ENCODE measurements at regions not wholly inside any gene's neighbourhood (a gene's known extent, or its start where the extent isn't known, plus 50 kb on each side); places are given as distances from the start of the nearest gene placed in this dataset.

DNA sequence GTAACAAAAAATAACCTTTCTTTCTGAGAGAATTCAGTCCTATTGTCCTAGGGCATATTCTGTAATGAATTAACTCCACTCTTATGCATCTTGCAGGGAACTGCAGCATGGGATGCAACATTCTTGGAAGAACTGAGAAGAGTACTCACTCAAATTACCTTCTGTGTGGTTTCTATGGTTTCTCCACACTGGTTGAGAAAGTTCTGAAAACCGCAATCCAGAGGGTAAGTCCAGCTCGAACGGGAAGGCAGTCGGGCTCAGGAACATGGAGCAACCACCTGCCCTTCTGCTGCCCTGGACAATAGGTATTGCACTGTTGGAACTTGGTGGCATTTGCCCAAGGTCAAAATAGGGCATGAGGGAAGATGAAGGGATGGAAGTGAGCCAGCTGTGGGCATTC is 59.6 kb upstream of the CDK13 start:
- no peak for DNase-seq (ENCODE audit: low spot score)

DNA sequence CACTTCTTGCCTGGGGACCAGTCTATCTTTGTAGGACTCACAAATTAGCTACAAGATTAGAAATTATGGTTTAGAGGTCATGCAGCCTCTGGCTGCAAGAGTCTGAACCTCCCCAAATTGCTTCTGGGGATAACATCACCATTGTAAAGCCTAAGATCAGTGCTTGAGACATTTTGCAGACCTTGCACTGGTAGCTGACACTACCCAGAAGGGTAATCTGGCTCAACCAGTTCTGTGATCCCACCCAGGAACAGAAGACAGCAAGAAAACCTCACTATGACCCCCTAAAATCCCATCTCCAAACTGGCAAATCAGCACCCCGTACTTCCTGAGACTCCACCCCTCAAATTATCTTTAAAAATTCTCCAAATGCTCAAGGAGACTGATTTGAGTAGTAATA is 58.2 kb upstream of the CDK13 start:
- no peak for DNase-seq (ENCODE audit: low spot score)

DNA sequence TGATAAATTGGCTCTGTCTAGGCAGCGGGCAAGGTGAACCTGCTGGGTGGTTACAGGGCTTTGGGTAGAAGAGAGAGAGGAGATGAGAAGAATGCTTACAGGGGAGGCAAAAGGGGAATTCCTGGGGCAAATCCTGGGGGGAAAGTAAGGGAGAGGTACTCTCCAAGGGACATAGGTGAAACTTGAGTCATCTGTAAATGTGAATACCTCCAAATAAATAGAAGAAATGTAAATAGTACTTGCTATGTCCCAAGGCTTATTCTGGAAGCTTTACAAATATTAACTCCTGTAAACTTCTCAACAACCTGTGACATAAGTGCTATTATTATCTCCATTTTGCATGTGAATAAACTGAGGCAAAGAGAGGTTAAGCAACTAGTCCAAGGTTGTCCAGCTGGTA is 57.7 kb upstream of the CDK13 start:
- no peak for DNase-seq (ENCODE audit: low spot score)

DNA sequence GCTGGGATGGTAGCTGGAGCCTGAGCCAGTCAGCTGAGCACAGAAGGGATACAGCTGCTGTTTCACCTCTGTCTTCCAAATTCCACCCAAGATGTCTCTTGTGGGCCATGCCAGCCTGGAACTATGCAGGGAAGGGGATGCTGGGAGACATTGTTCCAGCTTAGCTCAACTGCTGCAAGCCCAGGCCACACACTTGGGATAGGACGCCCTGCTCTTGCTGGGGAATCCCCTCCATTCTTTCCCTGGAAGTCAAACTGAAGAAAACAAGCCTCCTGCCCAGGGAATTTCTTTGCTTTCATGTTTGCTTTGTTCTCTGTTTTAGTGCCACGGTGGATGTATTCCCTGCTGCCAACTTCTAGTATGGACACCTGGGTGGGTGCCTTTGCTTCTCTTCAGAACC is 55.2 kb upstream of the CDK13 start:
- DNase-seq (ENCODE audit: low spot score): no peak

DNA sequence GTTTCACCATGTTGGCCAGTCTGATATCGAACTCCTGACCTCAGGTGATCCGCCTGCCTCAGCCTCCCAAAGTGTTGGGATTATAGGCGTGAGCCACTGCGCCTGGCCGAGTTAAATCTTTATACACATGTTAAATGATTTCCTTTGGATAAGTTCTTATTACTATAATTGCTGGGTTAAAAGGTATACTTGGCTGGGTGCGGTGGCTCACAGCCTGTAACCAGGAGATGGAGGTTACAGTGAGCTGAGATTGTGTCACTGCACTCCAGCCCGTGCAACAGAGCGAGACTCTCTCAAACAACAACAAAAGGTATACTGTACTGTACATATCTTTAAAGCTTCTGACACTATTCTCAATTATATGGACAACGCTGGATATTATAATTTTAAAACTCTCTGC is 53.2 kb upstream of the CDK13 start:
- no peak for DNase-seq (ENCODE audit: low spot score)

GRCh38 chr7:39898867-39899266 is 51.2 kb upstream of the CDK13 start:
- DNase-seq (ENCODE audit: low spot score): no peak
